SK-N-SH treated with all-trans-retinoic acid at 6 μM for 48 hours (cell line): ENCODE measurements at regions not wholly inside any gene's neighbourhood (a gene's known extent, or its start where the extent isn't known, plus 50 kb on each side); places are given as distances from the start of the nearest gene placed in this dataset.

Experiments
- ATAC-seq: fragments of 200-7000 bp; cut with Tn5 transposase; 3 replicates; pipeline ENCODE4 v1.9.1; 2020; ENCODE audit warnings: mild to moderate bottlenecking, moderate library complexity
- ARNTL ChIP-seq: fragments of 450-650 bp; formaldehyde crosslinking; IDR thresholded peaks from 2 replicates; pipeline ENCODE4 v1.5.0; 2020; ENCODE audit warnings: low read depth, mild to moderate bottlenecking, moderate library complexity, borderline replicate concordance
- BACH2 ChIP-seq: fragments of 250-450 bp; sonication (Bioruptor Pico); IDR thresholded peaks from 2 replicates; pipeline ENCODE4 v1.9.0; 2021; ENCODE audit warnings: mild to moderate bottlenecking, borderline replicate concordance
- CSDC2 ChIP-seq: fragments of 250-450 bp; sonication (Bioruptor Pico); IDR thresholded peaks from 2 replicates; pipeline ENCODE4 v1.5.0; 2020; ENCODE audit warnings: mild to moderate bottlenecking, moderate library complexity
- ESRRG ChIP-seq: fragments of 250-450 bp; sonication (Bioruptor Pico); IDR thresholded peaks from 2 replicates; pipeline ENCODE4 v1.6.1; 2021; ENCODE audit warnings: mild to moderate bottlenecking
- GLIS3 ChIP-seq: fragments of 250-450 bp; sonication (Bioruptor Pico); IDR thresholded peaks from 2 replicates; pipeline ENCODE4 v1.5.0; 2020; ENCODE audit warnings: mild to moderate bottlenecking, moderate library complexity
- ISL1 ChIP-seq: fragments of 250-450 bp; sonication (Bioruptor Pico); IDR thresholded peaks from 2 replicates; pipeline ENCODE4 v2.1.2; 2022; ENCODE audit warnings: mild to moderate bottlenecking, moderate library complexity
- OSR1 ChIP-seq: fragments of 250-450 bp; sonication (Bioruptor Pico); IDR thresholded peaks from 2 replicates; pipeline ENCODE4 v1.8.0; 2022; ENCODE audit warnings: moderate library complexity, mild to moderate bottlenecking, inconsistent platforms
- POU6F1 ChIP-seq: fragments of 250-450 bp; sonication (Bioruptor Pico); IDR thresholded peaks from 2 replicates; pipeline ENCODE4 v1.8.0; 2021; ENCODE audit warnings: low read depth, mild to moderate bottlenecking, moderate library complexity, borderline replicate concordance
- PPARA ChIP-seq: fragments of 250-450 bp; sonication (Bioruptor Pico); IDR thresholded peaks from 2 replicates; pipeline ENCODE4 v1.5.0; 2020; ENCODE audit warnings: mild to moderate bottlenecking, borderline replicate concordance
- RARB ChIP-seq: fragments of 250-450 bp; sonication (Bioruptor Pico); IDR thresholded peaks from 2 replicates; pipeline ENCODE4 v1.8.0; 2021; ENCODE audit warnings: mild to moderate bottlenecking, moderate library complexity
- SNAI2 ChIP-seq: fragments of 250-450 bp; sonication (Bioruptor Pico); IDR thresholded peaks from 2 replicates; pipeline ENCODE4 v1.5.0; 2020; ENCODE audit warnings: mild to moderate bottlenecking, moderate library complexity
- TCF4 ChIP-seq: fragments of 250-450 bp; sonication (Bioruptor Pico); IDR thresholded peaks from 2 replicates; pipeline ENCODE4 v1.8.0; 2021; ENCODE audit warnings: mild to moderate bottlenecking, moderate library complexity, borderline replicate concordance
- TOX ChIP-seq: fragments of 250-450 bp; sonication (Bioruptor Pico); IDR thresholded peaks from 2 replicates; pipeline ENCODE4 v1.8.0; 2021; ENCODE audit warnings: mild to moderate bottlenecking, moderate library complexity, borderline replicate concordance
- ZC3H10 ChIP-seq: fragments of 250-450 bp; sonication (Bioruptor Pico); IDR thresholded peaks from 2 replicates; pipeline ENCODE4 v1.5.1; 2021; ENCODE audit warnings: mild to moderate bottlenecking, moderate library complexity
- ZFP3 ChIP-seq: fragments of 250-450 bp; sonication (Bioruptor Pico); IDR thresholded peaks from 2 replicates; pipeline ENCODE4 v1.5.0; 2020; ENCODE audit warnings: mild to moderate bottlenecking, moderate library complexity
- ZFP30 ChIP-seq: fragments of 450-650 bp; formaldehyde crosslinking; IDR thresholded peaks from 2 replicates; pipeline ENCODE4 v1.5.0; 2022; ENCODE audit warnings: mild to moderate bottlenecking, moderate library complexity
- ZNF565 ChIP-seq: fragments of 450-650 bp; formaldehyde crosslinking; conservative IDR thresholded peaks from 2 replicates; pipeline ENCODE4 v1.5.0; 2020; ENCODE audit warnings: low read depth, mild to moderate bottlenecking, moderate library complexity
- ZNF70 ChIP-seq: fragments of 450-650 bp; formaldehyde crosslinking; IDR thresholded peaks from 2 replicates; pipeline ENCODE4 v1.5.0; 2020; ENCODE audit warnings: mild to moderate bottlenecking, moderate library complexity
- ZNF8 ChIP-seq: fragments of 450-650 bp; formaldehyde crosslinking; IDR thresholded peaks from 2 replicates; pipeline ENCODE4 v1.5.0; 2020; ENCODE audit warnings: mild to moderate bottlenecking, moderate library complexity
- TF ChIP-seq, protein P1 (sequence below): fragments of 250-450 bp; sonication (Bioruptor Pico); IDR thresholded peaks from 2 replicates; pipeline ENCODE4 v1.5.0; 2020; ENCODE audit warnings: mild to moderate bottlenecking, moderate library complexity
- TF ChIP-seq, protein P2 (sequence below): fragments of 250-450 bp; sonication (Bioruptor Pico); IDR thresholded peaks from 2 replicates; pipeline ENCODE4 v1.5.1; 2021; ENCODE audit warnings: mild to moderate bottlenecking, moderate library complexity
- TF ChIP-seq, protein P3 (sequence below): fragments of 250-450 bp; sonication (Bioruptor Pico); IDR thresholded peaks from 2 replicates; pipeline ENCODE4 v1.5.1; 2020; ENCODE audit warnings: low read depth, mild to moderate bottlenecking, moderate library complexity

DNA sequence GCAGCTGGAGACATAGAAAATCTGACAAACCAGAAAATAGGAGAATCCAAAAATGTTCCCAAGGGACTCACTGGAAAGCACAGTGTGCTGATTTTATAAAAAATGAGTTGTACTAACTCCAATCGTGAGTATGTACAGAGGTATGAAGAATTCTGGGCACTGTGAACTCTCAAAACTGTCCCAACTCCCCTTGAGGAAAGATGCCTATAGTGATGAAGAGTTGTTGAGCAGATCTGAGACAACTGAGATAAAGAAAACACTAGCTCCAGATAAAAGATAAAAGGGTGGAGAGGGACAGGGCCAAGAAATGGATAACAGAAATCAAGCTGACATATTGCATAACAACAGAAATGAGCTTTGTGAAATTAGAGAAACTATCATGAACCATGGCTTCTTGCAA, 481.4 kb downstream of the MAFB start (continued):
- TF ChIP-seq ISL1 (CRISPR knock-in tag) (no peak), BACH2 (CRISPR knock-in tag) (no peak), ZNF70 (CRISPR knock-in tag) (no peak), ZNF565 (CRISPR knock-in tag) (no peak), TOX (CRISPR knock-in tag) (no peak), ZFP30 (CRISPR knock-in tag) (no peak), RARB (CRISPR knock-in tag) (no peak), ZC3H10 (CRISPR knock-in tag) (no peak), TCF4 (CRISPR knock-in tag) (no peak)
- TF ChIP-seq, protein P1, sequence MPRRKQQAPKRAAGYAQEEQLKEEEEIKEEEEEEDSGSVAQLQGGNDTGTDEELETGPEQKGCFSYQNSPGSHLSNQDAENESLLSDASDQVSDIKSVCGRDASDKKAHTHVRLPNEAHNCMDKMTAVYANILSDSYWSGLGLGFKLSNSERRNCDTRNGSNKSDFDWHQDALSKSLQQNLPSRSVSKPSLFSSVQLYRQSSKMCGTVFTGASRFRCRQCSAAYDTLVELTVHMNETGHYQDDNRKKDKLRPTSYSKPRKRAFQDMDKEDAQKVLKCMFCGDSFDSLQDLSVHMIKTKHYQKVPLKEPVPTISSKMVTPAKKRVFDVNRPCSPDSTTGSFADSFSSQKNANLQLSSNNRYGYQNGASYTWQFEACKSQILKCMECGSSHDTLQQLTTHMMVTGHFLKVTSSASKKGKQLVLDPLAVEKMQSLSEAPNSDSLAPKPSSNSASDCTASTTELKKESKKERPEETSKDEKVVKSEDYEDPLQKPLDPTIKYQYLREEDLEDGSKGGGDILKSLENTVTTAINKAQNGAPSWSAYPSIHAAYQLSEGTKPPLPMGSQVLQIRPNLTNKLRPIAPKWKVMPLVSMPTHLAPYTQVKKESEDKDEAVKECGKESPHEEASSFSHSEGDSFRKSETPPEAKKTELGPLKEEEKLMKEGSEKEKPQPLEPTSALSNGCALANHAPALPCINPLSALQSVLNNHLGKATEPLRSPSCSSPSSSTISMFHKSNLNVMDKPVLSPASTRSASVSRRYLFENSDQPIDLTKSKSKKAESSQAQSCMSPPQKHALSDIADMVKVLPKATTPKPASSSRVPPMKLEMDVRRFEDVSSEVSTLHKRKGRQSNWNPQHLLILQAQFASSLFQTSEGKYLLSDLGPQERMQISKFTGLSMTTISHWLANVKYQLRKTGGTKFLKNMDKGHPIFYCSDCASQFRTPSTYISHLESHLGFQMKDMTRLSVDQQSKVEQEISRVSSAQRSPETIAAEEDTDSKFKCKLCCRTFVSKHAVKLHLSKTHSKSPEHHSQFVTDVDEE (CRISPR knock-in tag), result no peak

- ATAC-seq, result no peak
- TF ChIP-seq ESRRG, result no peak
- TF ChIP-seq, protein P2, sequence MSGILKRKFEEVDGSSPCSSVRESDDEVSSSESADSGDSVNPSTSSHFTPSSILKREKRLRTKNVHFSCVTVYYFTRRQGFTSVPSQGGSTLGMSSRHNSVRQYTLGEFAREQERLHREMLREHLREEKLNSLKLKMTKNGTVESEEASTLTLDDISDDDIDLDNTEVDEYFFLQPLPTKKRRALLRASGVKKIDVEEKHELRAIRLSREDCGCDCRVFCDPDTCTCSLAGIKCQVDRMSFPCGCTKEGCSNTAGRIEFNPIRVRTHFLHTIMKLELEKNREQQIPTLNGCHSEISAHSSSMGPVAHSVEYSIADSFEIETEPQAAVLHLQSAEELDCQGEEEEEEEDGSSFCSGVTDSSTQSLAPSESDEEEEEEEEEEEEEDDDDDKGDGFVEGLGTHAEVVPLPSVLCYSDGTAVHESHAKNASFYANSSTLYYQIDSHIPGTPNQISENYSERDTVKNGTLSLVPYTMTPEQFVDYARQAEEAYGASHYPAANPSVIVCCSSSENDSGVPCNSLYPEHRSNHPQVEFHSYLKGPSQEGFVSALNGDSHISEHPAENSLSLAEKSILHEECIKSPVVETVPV (CRISPR knock-in tag), result no peak
- TF ChIP-seq TOX (CRISPR knock-in tag), result no peak
- TF ChIP-seq, protein P3, sequence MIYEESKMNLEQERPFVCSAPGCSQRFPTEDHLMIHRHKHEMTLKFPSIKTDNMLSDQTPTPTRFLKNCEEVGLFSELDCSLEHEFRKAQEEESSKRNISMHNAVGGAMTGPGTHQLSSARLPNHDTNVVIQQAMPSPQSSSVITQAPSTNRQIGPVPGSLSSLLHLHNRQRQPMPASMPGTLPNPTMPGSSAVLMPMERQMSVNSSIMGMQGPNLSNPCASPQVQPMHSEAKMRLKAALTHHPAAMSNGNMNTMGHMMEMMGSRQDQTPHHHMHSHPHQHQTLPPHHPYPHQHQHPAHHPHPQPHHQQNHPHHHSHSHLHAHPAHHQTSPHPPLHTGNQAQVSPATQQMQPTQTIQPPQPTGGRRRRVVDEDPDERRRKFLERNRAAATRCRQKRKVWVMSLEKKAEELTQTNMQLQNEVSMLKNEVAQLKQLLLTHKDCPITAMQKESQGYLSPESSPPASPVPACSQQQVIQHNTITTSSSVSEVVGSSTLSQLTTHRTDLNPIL (CRISPR knock-in tag), result no peak
- no peak for TF ChIP-seq ZNF70 (CRISPR knock-in tag)
- TF ChIP-seq ARNTL (CRISPR knock-in tag), result no peak
- TF ChIP-seq PPARA (CRISPR knock-in tag), result no peak
- TF ChIP-seq ISL1 (CRISPR knock-in tag), result no peak
- no peak for TF ChIP-seq GLIS3
- no peak for TF ChIP-seq SNAI2 (CRISPR knock-in tag)
- no peak for TF ChIP-seq ZFP3 (CRISPR knock-in tag)
- no peak for TF ChIP-seq CSDC2 (CRISPR knock-in tag)
- TF ChIP-seq ZNF8 (CRISPR knock-in tag), result no peak
- TF ChIP-seq BACH2 (CRISPR knock-in tag), result no peak
- TF ChIP-seq, protein P1 (CRISPR knock-in tag), result no peak
- no peak for TF ChIP-seq TCF4 (CRISPR knock-in tag)
- TF ChIP-seq OSR1 (CRISPR knock-in tag), result no peak
- no peak for TF ChIP-seq POU6F1 (CRISPR knock-in tag)
- TF ChIP-seq, all 23 proteins: peak for 0
These were observed 483.1 kb downstream of the MAFB start for GRCh38 chr20:40205971-40206370.
